Fibroblast of lung (primary cell): ENCODE measurements at regions not wholly inside any gene's neighbourhood (a gene's known extent, or its start where the extent isn't known, plus 50 kb on each side); places are given as distances from the start of the nearest gene placed in this dataset.
A peak's percentile ranks its signal among the peaks of the same experiment; 100 is the strongest.

ENCODE experiments used
- DNase-seq, 2 donors: peaks; one replicate each; pipeline versions ENCODE4 v3.0.0 to v3.0.0-alpha.2; 2010; ENCODE audit warnings: low read depth in 2 of 2
- H2AFZ ChIP-seq: 2 replicates; pipeline ENCODE4 v1.5.1; 2012; ENCODE audit warnings: low read length, control low read depth, inconsistent platforms
- H3K27ac ChIP-seq: 2 replicates; pipeline ENCODE4 v1.5.1; 2011; ENCODE audit warnings: low read length, control low read depth; ENCODE audit not compliant: insufficient read depth
- H3K27me3 ChIP-seq: 2 replicates; pipeline ENCODE4 v1.5.1; 2011; ENCODE audit warnings: mild to moderate bottlenecking, low read length; ENCODE audit not compliant: control insufficient read depth, insufficient read depth
- H3K36me3 ChIP-seq: 2 replicates; pipeline ENCODE4 v1.5.1; 2011; ENCODE audit warnings: low read length; ENCODE audit not compliant: control insufficient read depth, insufficient read depth
- H3K4me1 ChIP-seq: 2 replicates; pipeline ENCODE4 v1.5.1; 2011; ENCODE audit warnings: low read length; ENCODE audit not compliant: control insufficient read depth, insufficient read depth; ENCODE audit errors: extremely low read depth
- H3K4me2 ChIP-seq: 2 replicates; pipeline ENCODE4 v1.5.1; 2011; ENCODE audit warnings: low read length, control low read depth; ENCODE audit not compliant: insufficient read depth; ENCODE audit errors: extremely low read depth
- H3K4me3 ChIP-seq, 4 experiments: fragments of 200-600 bp in 1 of 4; sonication (generic) in 1 of 4; replicated peaks in 1 of 4; 2 replicates each; pipeline ENCODE4 v1.5.1; 2011 to 2016; ENCODE audit warnings: low read length in 4 of 4, low read depth in 3 of 4, mild to moderate bottlenecking in 3 of 4, control low read depth in 2 of 4, inconsistent platforms in 1 of 4, mixed read lengths in 1 of 4; ENCODE audit not compliant: insufficient read depth in 1 of 4; ENCODE audit errors: control extremely low read depth in 1 of 4
- H3K79me2 ChIP-seq: 2 replicates; pipeline ENCODE4 v1.5.1; 2012; ENCODE audit warnings: mild to moderate bottlenecking, low read length, inconsistent platforms; ENCODE audit not compliant: control insufficient read depth, insufficient read depth
- H3K9ac ChIP-seq: 2 replicates; pipeline ENCODE4 v1.5.1; 2011; ENCODE audit warnings: mild to moderate bottlenecking, low read length, control low read depth; ENCODE audit not compliant: insufficient read depth
- H3K9me3 ChIP-seq: 2 replicates; pipeline ENCODE4 v1.5.1; 2012; ENCODE audit warnings: low read depth, low read length; ENCODE audit not compliant: control insufficient read depth, insufficient read depth
- H4K20me1 ChIP-seq: 2 replicates; pipeline ENCODE4 v1.5.1; 2011; ENCODE audit warnings: low read length; ENCODE audit not compliant: control insufficient read depth, insufficient read depth; ENCODE audit errors: extremely low read depth
- EZH2 ChIP-seq: IDR thresholded peaks from 2 replicates; pipeline ENCODE4 v1.5.1; 2012; ENCODE audit warnings: low read length, control low read depth, mild to moderate bottlenecking; ENCODE audit errors: missing control alignments
- TF ChIP-seq, protein P1 (sequence below), 2 donors: IDR thresholded peaks in 1 of 2; conservative IDR thresholded peaks in 1 of 2; 1 replicate in 1 of 2; 2 replicates in 1 of 2; pipeline ENCODE4 v1.5.1; 2011 to 2012; ENCODE audit warnings: low read length in 2 of 2, control low read depth in 1 of 2, inconsistent platforms in 1 of 2, low read depth in 1 of 2, mild to moderate bottlenecking in 1 of 2

DNA sequence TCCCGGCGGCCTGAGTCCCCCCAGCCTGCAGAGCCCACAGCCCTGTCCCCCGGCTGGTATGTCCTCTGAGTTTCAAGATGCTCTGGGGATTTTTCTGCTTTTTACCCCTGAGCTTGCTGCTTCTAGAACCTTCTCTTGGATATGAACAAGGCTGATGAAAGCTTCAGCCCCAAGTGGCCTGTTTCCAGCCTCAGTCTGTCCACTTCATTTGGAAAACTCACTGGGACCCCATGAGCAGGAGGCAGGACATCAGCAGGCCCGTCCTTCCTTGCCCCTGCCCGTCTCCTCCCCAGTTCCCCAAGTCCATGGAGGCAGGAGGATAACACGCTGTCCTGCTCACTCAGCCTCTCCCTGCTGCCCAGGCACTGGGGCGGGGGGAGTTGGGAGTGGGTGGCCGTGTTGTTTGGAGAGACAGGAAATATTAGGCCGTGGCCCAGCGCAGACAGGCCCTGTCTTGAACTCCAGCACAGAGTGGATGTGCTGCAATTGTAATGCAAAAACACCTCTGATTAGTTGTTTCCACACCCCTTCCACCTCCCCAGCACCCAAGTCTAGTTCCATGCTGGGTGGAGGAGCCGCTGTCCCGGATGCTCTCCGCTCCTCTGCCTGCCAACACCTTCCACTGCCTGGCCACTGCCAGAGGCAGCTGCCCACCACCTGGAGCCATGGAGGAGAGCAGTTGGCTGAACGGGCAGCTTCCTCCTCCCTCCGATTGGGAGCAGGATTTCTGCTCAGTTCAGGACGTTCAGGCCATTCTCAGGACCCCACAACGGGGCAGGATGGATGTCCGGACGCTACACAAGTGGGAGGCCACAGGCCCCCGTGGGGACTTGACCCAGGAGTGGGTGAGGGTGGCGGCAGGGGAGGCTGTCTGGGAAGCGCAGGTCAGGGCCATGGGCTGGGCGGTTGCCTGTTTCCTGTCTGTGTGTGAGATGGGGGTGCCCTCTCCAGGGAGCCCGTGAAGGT, 216.9 kb upstream of the GSE1 start:
- no peaks in the 10 kb centered on the region for H3K9me3 ChIP-seq
- peak; percentile 34 to 47 for DNase-seq
- peaks cover 31% of the 10 kb centered on the region for H3K4me1 ChIP-seq
- no peaks in the 10 kb centered on the region for H4K20me1 ChIP-seq
- H3K79me2 ChIP-seq: no peaks in the 10 kb centered on the region
- H3K36me3 ChIP-seq: no peaks in the 10 kb centered on the region
- peak overlapping the region; percentile 88 for H3K27ac ChIP-seq
- TF ChIP-seq EZH2: no peak
- TF ChIP-seq, protein P1, sequence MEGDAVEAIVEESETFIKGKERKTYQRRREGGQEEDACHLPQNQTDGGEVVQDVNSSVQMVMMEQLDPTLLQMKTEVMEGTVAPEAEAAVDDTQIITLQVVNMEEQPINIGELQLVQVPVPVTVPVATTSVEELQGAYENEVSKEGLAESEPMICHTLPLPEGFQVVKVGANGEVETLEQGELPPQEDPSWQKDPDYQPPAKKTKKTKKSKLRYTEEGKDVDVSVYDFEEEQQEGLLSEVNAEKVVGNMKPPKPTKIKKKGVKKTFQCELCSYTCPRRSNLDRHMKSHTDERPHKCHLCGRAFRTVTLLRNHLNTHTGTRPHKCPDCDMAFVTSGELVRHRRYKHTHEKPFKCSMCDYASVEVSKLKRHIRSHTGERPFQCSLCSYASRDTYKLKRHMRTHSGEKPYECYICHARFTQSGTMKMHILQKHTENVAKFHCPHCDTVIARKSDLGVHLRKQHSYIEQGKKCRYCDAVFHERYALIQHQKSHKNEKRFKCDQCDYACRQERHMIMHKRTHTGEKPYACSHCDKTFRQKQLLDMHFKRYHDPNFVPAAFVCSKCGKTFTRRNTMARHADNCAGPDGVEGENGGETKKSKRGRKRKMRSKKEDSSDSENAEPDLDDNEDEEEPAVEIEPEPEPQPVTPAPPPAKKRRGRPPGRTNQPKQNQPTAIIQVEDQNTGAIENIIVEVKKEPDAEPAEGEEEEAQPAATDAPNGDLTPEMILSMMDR (conservative IDR thresholded peaks at IDR 0.05 in 1 of 2, IDR thresholded peaks at IDR 0.05 in 1 of 2; ENCODE audit: low read depth in 1 of 2, low read length in 2 of 2): no peak
- peak overlapping the region; percentile 51 for H3K9ac ChIP-seq
- H3K4me3 ChIP-seq: peak overlapping the region in 1 of 4 experiments; percentile 21
- no peak overlapping the region for H2AFZ ChIP-seq
- peak overlapping the region; percentile 85 for H3K4me2 ChIP-seq
- H3K27me3 ChIP-seq: no peaks in the 10 kb centered on the region

DNA sequence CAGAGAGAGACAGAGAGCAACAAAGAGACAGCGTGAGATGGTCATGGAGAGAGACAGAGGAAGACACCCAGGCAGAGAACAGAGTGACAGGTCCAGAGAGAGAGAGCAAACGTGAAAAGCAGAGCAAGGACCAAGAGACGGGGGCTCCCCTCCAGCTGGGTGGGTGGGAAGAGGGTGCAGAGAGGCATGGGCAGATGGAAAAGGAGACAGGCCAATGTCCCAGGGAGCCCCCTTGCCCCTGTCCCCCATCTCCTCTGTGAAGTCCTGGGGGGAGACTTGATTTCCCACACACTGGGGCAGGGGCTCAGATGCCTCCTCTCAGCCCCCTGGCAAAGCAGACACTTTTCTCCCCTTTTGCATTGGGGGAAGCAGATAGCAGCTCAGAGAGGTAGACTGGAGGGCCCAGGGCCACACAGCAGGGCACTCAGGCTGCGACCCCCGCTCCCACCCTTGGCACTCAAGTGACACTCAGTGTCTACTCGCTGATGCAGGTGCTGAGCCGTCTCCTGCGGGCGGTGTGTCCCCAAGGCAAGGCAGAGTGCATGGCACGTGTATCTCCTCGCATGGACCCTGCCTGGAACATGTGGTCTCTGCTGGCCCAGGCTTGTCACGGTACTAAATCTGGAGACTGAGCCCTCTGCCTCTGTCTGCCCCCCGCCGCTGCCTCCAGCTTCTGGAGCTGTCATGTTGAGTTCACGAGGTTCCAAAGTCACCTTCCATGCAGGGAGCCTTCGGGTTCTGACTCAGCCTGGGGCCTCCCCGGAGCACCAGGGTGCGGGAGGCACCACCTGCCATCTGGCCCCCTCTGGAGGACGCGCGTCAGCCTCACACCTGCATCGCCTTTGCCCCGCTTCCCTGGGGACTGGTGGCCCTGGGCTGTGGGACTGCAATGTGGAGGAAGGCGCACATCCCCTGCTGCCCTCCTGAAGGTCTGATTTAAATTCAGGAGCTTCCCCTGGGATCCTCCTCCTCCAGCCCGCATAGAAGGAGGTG, 215.9 kb upstream of the GSE1 start:
- Histone ChIP-seq H4K20me1 (no peaks in the 10 kb centered on the region), H3K36me3 (no peaks in the 10 kb centered on the region), H2AFZ (no peak overlapping the region), H3K4me3 (no peak overlapping the region), H3K9ac (peak overlapping the region; percentile 45), H3K27ac (no peak overlapping the region), H3K4me1 (peaks cover 26% of the 10 kb centered on the region), H3K27me3 (no peaks in the 10 kb centered on the region), H3K79me2 (no peaks in the 10 kb centered on the region), H3K9me3 (no peaks in the 10 kb centered on the region), H3K4me2 (peak overlapping the region; percentile 85)
- TF ChIP-seq, protein P1 (conservative IDR thresholded peaks at IDR 0.05 in 1 of 2, IDR thresholded peaks at IDR 0.05 in 1 of 2; ENCODE audit: low read depth in 1 of 2, low read length in 2 of 2): no peak
- no peak for TF ChIP-seq EZH2
- DNase-seq: no peak

DNA sequence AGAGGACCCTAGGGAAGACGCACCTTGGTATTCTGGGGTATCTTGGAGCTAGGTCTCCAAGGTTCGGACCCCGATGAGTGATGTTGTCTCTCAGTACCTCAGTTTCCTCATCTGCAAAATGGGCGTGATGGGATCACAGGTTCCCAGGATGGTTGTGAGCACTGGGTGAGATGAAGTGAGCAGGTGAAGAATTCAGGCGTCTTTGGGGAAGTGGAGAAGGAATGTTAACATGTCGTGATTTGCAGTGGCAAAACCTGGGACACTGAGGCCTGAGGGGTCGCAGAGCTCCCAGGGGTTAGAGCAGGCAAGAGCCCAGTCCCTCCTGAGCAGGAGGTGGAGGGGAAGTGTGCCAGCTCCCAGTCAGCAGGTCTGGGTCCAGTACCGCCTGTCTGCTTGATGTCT, 215.1 kb upstream of the GSE1 start:
- Histone ChIP-seq H3K4me1 (peaks cover 29% of the 10 kb centered on the region), H3K9me3 (no peaks in the 10 kb centered on the region), H2AFZ (no peak overlapping the region), H3K4me3 (no peak overlapping the region), H3K36me3 (no peaks in the 10 kb centered on the region), H3K79me2 (no peaks in the 10 kb centered on the region), H4K20me1 (no peaks in the 10 kb centered on the region), H3K27me3 (no peaks in the 10 kb centered on the region), H3K4me2 (no peak overlapping the region), H3K27ac (no peak overlapping the region), H3K9ac (no peak overlapping the region)
- DNase-seq: no peak
- TF ChIP-seq, protein P1 (conservative IDR thresholded peaks at IDR 0.05 in 1 of 2, IDR thresholded peaks at IDR 0.05 in 1 of 2; ENCODE audit: low read depth in 1 of 2, low read length in 2 of 2): no peak
- no peak for TF ChIP-seq EZH2
